ENCODE measurements at regions not wholly inside any gene's neighbourhood (a gene's known extent, or its start where the extent isn't known, plus 50 kb on each side); places are given as distances from the start of the nearest gene placed in this dataset.

DNA sequence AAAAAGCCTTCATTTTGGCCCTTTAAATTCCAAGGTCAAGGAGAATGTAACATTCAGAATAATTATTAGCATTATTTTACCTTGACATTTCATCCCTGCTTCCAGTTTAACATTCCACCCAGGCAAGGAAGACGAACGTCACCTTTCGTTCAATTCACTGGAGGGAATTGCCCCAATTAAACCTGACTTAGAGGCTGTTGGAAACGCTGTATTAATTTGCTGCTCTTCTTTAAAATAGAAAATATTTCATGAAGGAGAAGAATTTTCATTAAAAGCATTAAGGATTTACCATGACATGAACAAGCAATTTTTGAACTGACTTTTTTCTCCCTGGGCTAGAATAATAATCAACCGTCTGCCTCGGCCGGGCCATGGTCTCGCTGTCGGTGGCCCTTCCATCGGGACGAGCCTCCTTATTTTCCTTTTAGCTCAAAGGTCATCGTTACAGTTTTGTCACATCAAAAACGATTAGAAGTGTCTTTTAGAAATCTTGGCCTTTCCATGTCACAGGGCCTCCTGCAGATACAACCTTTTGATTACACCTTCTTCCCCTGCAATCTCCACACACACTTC lies 282.9 kb upstream of the SOX4 start:
- Histone ChIP-seq H3K4me1 (ENCODE audit: control insufficient read depth in 1 of 2, insufficient read depth in 2 of 2, low read length in 2 of 2) (no peaks in the 10 kb centered on the region), H3K36me3 (ENCODE audit: control insufficient read depth in 1 of 2, insufficient read depth in 2 of 2, low read length in 2 of 2) (no peaks in the 10 kb centered on the region), H4K20me1 (ENCODE audit: insufficient read depth) (no peaks in the 10 kb centered on the region), H3K27ac (ENCODE audit: low read depth, low read length) (no peak overlapping the region), H2AFZ (ENCODE audit: low read depth, low read length, poor library complexity, severe bottlenecking) (no peak overlapping the region), H3K79me2 (ENCODE audit: insufficient read depth, low read length) (no peaks in the 10 kb centered on the region), H3K9me3 (ENCODE audit: control insufficient read depth in 1 of 2, insufficient read depth in 1 of 2, low read depth in 1 of 2, low read length in 2 of 2) (no peaks in the 10 kb centered on the region), H3K27me3 (ENCODE audit: insufficient read depth, low read length) (no peaks in the 10 kb centered on the region), H3K9me2 (ENCODE audit: insufficient read depth) (no peaks in the 10 kb centered on the region), H3K9ac (ENCODE audit: low read length) (no peak overlapping the region), H3K4me3 (replicated peaks in 1 of 2; ENCODE audit: low read depth in 1 of 2, low read length in 2 of 2) (no peak overlapping the region), H3K4me2 (ENCODE audit: low read length) (no peak overlapping the region)
- DNase-seq (ENCODE audit: low read depth, low spot score) (no peak), ATAC-seq (no peak)
- POLR2A ChIA-PET = no interaction called here
- intact Hi-C loops (cut with micrococcal nuclease) = no loop called here
- no peak for TF ChIP-seq ZBTB33 (IDR thresholded peaks at IDR 0.05; ENCODE audit: extremely low read depth, insufficient replicate concordance, low read length)
- TF ChIP-seq CEBPB (IDR thresholded peaks at IDR 0.05; ENCODE audit: low read depth) = no peak
- TF ChIP-seq EGR1 (IDR thresholded peaks at IDR 0.05; ENCODE audit: low read depth) = no peak
- TF ChIP-seq POLR2AphosphoS5 (IDR thresholded peaks at IDR 0.05; ENCODE audit: low read depth, low read length) = no peak
- TF ChIP-seq ELF1 (IDR thresholded peaks at IDR 0.05; ENCODE audit: borderline replicate concordance, low read depth) = no peak
- no peak for TF ChIP-seq EZH2 (IDR thresholded peaks at IDR 0.05)
- TF ChIP-seq TCF7L2 (IDR thresholded peaks at IDR 0.05; ENCODE audit: borderline replicate concordance, extremely low read depth, insufficient read depth, insufficient read length) = no peak
- TF ChIP-seq, protein P1, sequence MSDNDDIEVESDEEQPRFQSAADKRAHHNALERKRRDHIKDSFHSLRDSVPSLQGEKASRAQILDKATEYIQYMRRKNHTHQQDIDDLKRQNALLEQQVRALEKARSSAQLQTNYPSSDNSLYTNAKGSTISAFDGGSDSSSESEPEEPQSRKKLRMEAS (IDR thresholded peaks at IDR 0.05) = no peak
- no peak for TF ChIP-seq EZH2phosphoT487 (IDR thresholded peaks at IDR 0.05; ENCODE audit: borderline replicate concordance)
- TF ChIP-seq ZFX (IDR thresholded peaks at IDR 0.05) = no peak
- no peak for TF ChIP-seq SP1 (IDR thresholded peaks at IDR 0.05; ENCODE audit: low read depth)
- TF ChIP-seq SIN3A (IDR thresholded peaks at IDR 0.05; ENCODE audit: low read depth) = no peak
- CTCF ChIA-PET = no interaction called here
- no TSS peak for BruUV-seq (replicated peaks)
- RAD21 ChIA-PET (ENCODE audit: low non-redundant PET in 1 of 2, low total read pairs in 2 of 2, uncharacterized antibody in 2 of 2, unreplicated experiment in 2 of 2) = no interaction called here

Measured in HCT116 (cell line).